Neural crest cell (in vitro differentiated cells): ENCODE measurements at regions not wholly inside any gene's neighbourhood (a gene's known extent, or its start where the extent isn't known, plus 50 kb on each side); places are given as distances from the start of the nearest gene placed in this dataset.
A peak's percentile ranks its signal among the peaks of the same experiment; 100 is the strongest.
"Not testable (repeated sequence)": the region's sequence is repeated elsewhere in the genome, so short reads cannot be mapped to it uniquely, and the experiment has no call there.

ENCODE experiments used
- DNase-seq: peaks from one replicate; pipeline ENCODE4 v3.0.0; 2021; ENCODE audit warnings: low read depth, mixed read lengths, low spot score
- H3K27ac Mint-ChIP-seq: one replicate; pipeline ENCODE4 v1.8.0; 2021; ENCODE audit warnings: mild to moderate bottlenecking, mixed read lengths; ENCODE audit not compliant: unreplicated experiment
- H3K27me3 Mint-ChIP-seq: 2 replicates; pipeline ENCODE4 v1.8.0; 2021; ENCODE audit warnings: low read depth, mild to moderate bottlenecking, mixed read lengths
- H3K36me3 Mint-ChIP-seq: 2 replicates; pipeline ENCODE4 v1.8.0; 2021; ENCODE audit warnings: low read depth, mild to moderate bottlenecking, mixed read lengths
- H3K4me1 Mint-ChIP-seq: 2 replicates; pipeline ENCODE4 v1.8.0; 2021; ENCODE audit warnings: mixed read lengths
- H3K4me3 Mint-ChIP-seq: one replicate; pipeline ENCODE4 v1.8.0; 2021; ENCODE audit warnings: mild to moderate bottlenecking, mixed read lengths
- H3K9me3 Mint-ChIP-seq: 2 replicates; pipeline ENCODE4 v1.8.0; 2021; ENCODE audit warnings: mixed read lengths
- TF ChIP-seq, protein P1 (sequence below): fragments of 200-600 bp; sonication (generic); conservative IDR thresholded peaks from 2 replicates; pipeline ENCODE4 v1.5.0; 2021; ENCODE audit warnings: antibody characterized with exemption, mild to moderate bottlenecking

- Mint-ChIP-seq H3K9me3 (no peaks in the 10 kb centered on the region), H3K27ac (no peak overlapping the region), H3K36me3 (no peaks in the 10 kb centered on the region), H3K4me3 (no peak overlapping the region), H3K4me1 (peaks cover 4% of the 10 kb centered on the region), H3K27me3 (no peaks in the 10 kb centered on the region)
- no peak for DNase-seq
- TF ChIP-seq, protein P1, sequence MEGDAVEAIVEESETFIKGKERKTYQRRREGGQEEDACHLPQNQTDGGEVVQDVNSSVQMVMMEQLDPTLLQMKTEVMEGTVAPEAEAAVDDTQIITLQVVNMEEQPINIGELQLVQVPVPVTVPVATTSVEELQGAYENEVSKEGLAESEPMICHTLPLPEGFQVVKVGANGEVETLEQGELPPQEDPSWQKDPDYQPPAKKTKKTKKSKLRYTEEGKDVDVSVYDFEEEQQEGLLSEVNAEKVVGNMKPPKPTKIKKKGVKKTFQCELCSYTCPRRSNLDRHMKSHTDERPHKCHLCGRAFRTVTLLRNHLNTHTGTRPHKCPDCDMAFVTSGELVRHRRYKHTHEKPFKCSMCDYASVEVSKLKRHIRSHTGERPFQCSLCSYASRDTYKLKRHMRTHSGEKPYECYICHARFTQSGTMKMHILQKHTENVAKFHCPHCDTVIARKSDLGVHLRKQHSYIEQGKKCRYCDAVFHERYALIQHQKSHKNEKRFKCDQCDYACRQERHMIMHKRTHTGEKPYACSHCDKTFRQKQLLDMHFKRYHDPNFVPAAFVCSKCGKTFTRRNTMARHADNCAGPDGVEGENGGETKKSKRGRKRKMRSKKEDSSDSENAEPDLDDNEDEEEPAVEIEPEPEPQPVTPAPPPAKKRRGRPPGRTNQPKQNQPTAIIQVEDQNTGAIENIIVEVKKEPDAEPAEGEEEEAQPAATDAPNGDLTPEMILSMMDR, result no peak
These were observed 110.6 kb downstream of the BMP4 start for GRCh38 chr14:53845813-53846693.

GRCh38 chr14:53842938-53843337 is 113.7 kb downstream of the BMP4 start:
- H3K4me3 Mint-ChIP-seq, result no peak overlapping the region
- TF ChIP-seq, protein P1, result no peak
- no peaks in the 10 kb centered on the region for H3K4me1 Mint-ChIP-seq
- H3K27me3 Mint-ChIP-seq, result no peaks in the 10 kb centered on the region
- H3K9me3 Mint-ChIP-seq, result peaks cover 2% of the 10 kb centered on the region
- H3K27ac Mint-ChIP-seq, result no peak overlapping the region
- no peaks in the 10 kb centered on the region for H3K36me3 Mint-ChIP-seq
- no peak for DNase-seq

DNA sequence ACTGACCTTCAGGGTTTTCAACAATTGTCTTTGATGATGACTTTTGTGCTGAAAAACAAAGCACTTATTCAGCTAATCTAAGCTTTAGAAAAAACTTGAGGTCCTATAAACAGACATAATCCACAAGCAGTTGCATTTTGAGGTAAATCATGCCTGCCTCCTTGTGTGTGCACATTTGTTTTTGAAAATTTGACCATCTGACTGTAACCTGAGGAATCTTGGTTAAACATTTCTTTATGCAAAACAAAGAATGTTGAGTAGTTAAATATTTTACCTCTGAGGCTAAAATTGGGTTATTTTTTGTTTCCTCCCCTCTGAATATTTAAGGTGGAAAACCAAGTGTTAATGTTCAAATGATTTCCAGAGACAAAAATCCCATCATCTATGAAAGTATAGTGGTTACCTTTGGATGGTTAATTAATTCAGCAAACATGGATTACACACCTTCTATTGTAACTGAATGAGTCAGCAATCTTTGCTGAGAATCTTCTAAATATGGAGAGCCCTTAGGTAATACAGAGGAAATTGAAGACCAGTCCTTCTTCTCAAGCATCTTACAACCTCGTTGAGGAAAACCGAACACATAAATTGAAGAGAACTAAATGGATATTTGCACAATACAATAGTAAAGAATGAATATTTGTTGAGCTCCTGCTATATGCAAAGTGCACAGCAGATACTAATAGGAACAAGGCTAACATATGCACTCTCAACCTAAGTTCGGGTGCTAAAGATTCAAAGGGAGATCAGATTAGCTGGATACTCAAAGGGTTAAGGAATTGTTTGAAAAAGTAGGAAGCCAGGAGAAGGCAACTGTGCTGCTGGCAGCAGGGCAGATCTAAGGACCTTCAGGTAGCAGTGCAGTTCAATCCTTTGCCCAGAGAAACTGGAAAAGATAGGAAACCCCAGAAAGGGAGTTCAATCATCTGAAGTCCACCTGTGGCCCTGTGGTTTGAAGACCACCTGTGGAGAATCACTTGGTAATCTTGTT is 115.2 kb downstream of the BMP4 start:
- TF ChIP-seq, protein P1, result no peak
- no peaks in the 10 kb centered on the region for H3K27me3 Mint-ChIP-seq
- H3K4me3 Mint-ChIP-seq, result no peak overlapping the region
- DNase-seq, result no peak
- no peaks in the 10 kb centered on the region for H3K36me3 Mint-ChIP-seq
- peaks cover 2% of the 10 kb centered on the region for H3K9me3 Mint-ChIP-seq
- H3K4me1 Mint-ChIP-seq, result no peaks in the 10 kb centered on the region
- no peak overlapping the region for H3K27ac Mint-ChIP-seq

- no peaks in the 10 kb centered on the region for H3K27me3 Mint-ChIP-seq
- H3K9me3 Mint-ChIP-seq, result peaks cover 2% of the 10 kb centered on the region
- no peak overlapping the region for H3K4me3 Mint-ChIP-seq
- peak overlapping the region; percentile 1 for H3K27ac Mint-ChIP-seq
- no peak for DNase-seq
- TF ChIP-seq, protein P1, result no peak
- H3K4me1 Mint-ChIP-seq, result no peaks in the 10 kb centered on the region
- H3K36me3 Mint-ChIP-seq, result no peaks in the 10 kb centered on the region
These were observed 116.2 kb downstream of the BMP4 start for GRCh38 chr14:53840444-53840843.

DNA sequence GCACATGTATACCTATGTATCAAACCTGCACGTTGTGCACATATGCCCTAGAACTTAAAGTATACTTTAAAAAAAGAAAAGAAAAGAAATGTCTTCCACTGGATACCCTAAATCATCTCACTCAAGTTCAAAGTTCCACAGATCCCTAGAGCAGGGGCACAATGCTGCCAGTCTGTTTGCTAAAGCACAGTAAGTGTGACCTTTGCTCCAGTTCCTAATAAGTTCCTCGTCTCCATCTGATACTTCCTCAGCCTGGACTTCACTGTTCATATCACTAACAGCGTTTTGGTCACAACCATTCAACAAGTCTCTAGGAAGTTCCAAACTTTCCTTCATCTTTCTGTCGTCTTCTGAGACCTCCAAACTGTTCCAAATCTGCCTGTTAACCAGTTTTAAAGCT is 118.3 kb downstream of the BMP4 start:
- H3K9me3 Mint-ChIP-seq, result peaks cover 2% of the 10 kb centered on the region
- no peaks in the 10 kb centered on the region for H3K4me1 Mint-ChIP-seq
- no peaks in the 10 kb centered on the region for H3K27me3 Mint-ChIP-seq
- TF ChIP-seq, protein P1, result no peak
- no peaks in the 10 kb centered on the region for H3K36me3 Mint-ChIP-seq
- no peak for DNase-seq
- no peak overlapping the region for H3K4me3 Mint-ChIP-seq
- no peak overlapping the region for H3K27ac Mint-ChIP-seq

GRCh38 chr14:53837656-53838055 is 119.0 kb downstream of the BMP4 start:
- H3K27me3 Mint-ChIP-seq, H3K9me3 Mint-ChIP-seq, H3K36me3 Mint-ChIP-seq, H3K4me3 Mint-ChIP-seq, H3K4me1 Mint-ChIP-seq, H3K27ac Mint-ChIP-seq, DNase-seq: not testable (repeated sequence)
